DND-41 (cell line): ENCODE measurements at regions not wholly inside any gene's neighbourhood (a gene's known extent, or its start where the extent isn't known, plus 50 kb on each side); places are given as distances from the start of the nearest gene placed in this dataset.

ENCODE experiments used
- ATAC-seq: fragments of 200-7000 bp; cut with Tn5 transposase; 3 replicates; pipeline ENCODE4 v1.9.1; 2021; ENCODE audit warnings: low read depth; ENCODE audit not compliant: insufficient read depth
- DNase-seq: peaks from one replicate; pipeline ENCODE4 v3.0.0-alpha.2; 2020
- H2AFZ ChIP-seq: 2 replicates; pipeline ENCODE4 v1.6.0; 2012; ENCODE audit warnings: low read depth, low read length
- H3K27ac ChIP-seq: 2 replicates; pipeline ENCODE4 v1.5.1; 2012; ENCODE audit warnings: low read length, inconsistent platforms
- H3K27me3 ChIP-seq: fragments of 200-600 bp; sonication (generic); 2 replicates; pipeline ENCODE4 v1.6.0; 2012; ENCODE audit warnings: low read length, mild to moderate bottlenecking, inconsistent platforms; ENCODE audit not compliant: insufficient read depth, poor library complexity
- H3K36me3 ChIP-seq: 2 replicates; pipeline ENCODE4 v1.5.1; 2012; ENCODE audit warnings: low read length, inconsistent platforms; ENCODE audit not compliant: insufficient read depth
- H3K4me1 ChIP-seq: 2 replicates; pipeline ENCODE4 v1.5.1; 2012; ENCODE audit warnings: mild to moderate bottlenecking, low read length; ENCODE audit not compliant: insufficient read depth
- H3K4me2 ChIP-seq: 2 replicates; pipeline ENCODE4 v1.6.0; 2012; ENCODE audit warnings: mild to moderate bottlenecking, moderate library complexity, low read length, inconsistent platforms; ENCODE audit not compliant: insufficient read depth
- H3K4me3 ChIP-seq, 2 experiments: fragments of 200-600 bp in 1 of 2; shearing (Covaris generic) in 1 of 2; 2 replicates each; pipeline ENCODE4 v1.5.1; 2012 to 2016; ENCODE audit warnings: inconsistent platforms in 2 of 2, low read length in 2 of 2, mild to moderate bottlenecking in 2 of 2, low read depth in 1 of 2, moderate library complexity in 1 of 2
- H3K79me2 ChIP-seq: 2 replicates; pipeline ENCODE4 v1.6.0; 2012; ENCODE audit warnings: low read length, inconsistent platforms; ENCODE audit not compliant: insufficient read depth
- H3K9ac ChIP-seq: 2 replicates; pipeline ENCODE4 v1.6.0; 2012; ENCODE audit warnings: low read depth, mild to moderate bottlenecking, inconsistent platforms, low read length, moderate library complexity
- H3K9me3 ChIP-seq: 2 replicates; pipeline ENCODE4 v1.5.1; 2012; ENCODE audit warnings: low read length, moderate library complexity, mild to moderate bottlenecking, inconsistent platforms; ENCODE audit not compliant: insufficient read depth, severe bottlenecking
- H4K20me1 ChIP-seq: 2 replicates; pipeline ENCODE4 v1.6.0; 2012; ENCODE audit warnings: low read length; ENCODE audit not compliant: insufficient read depth
- CTCF ChIP-seq: IDR thresholded peaks from 2 replicates; pipeline ENCODE4 v1.5.1; 2012; ENCODE audit warnings: borderline replicate concordance, low read length, moderate library complexity, mild to moderate bottlenecking; ENCODE audit not compliant: poor library complexity, severe bottlenecking; ENCODE audit errors: extremely low read depth
- EZH2 ChIP-seq: IDR thresholded peaks from 3 replicates; pipeline ENCODE4 v1.6.1; 2012; ENCODE audit warnings: borderline replicate concordance, low read depth, mild to moderate bottlenecking, moderate library complexity, low read length, inconsistent platforms; ENCODE audit not compliant: severe bottlenecking

- Histone ChIP-seq H3K79me2 (no peaks in the 10 kb centered on the region), H3K4me3 (no peak overlapping the region), H3K27me3 (no peaks in the 10 kb centered on the region), H3K27ac (no peak overlapping the region), H2AFZ (no peak overlapping the region), H3K9me3 (no peaks in the 10 kb centered on the region), H3K36me3 (no peaks in the 10 kb centered on the region), H4K20me1 (no peaks in the 10 kb centered on the region), H3K4me1 (no peaks in the 10 kb centered on the region), H3K4me2 (no peak overlapping the region), H3K9ac (no peak overlapping the region)
- TF ChIP-seq CTCF (no peak), EZH2 (no peak)
- DNase-seq (no peak), ATAC-seq (no peak)
These were observed 117.1 kb downstream of the JRKL start for GRCh38 chr11:96506953-96507354.

GRCh38 chr11:96508861-96509260 is 119.0 kb downstream of the JRKL start:
- DNase-seq = no peak
- no peak overlapping the region for H3K4me2 ChIP-seq

GRCh38 chr11:96520939-96521338 is 131.1 kb downstream of the JRKL start:
- DNase-seq (no peak), ATAC-seq (no peak)
- H3K4me2 ChIP-seq = no peak overlapping the region
- H4K20me1 ChIP-seq = no peaks in the 10 kb centered on the region
- H3K36me3 ChIP-seq = no peaks in the 10 kb centered on the region
- no peaks in the 10 kb centered on the region for H3K79me2 ChIP-seq
- H3K4me3 ChIP-seq = no peak overlapping the region
- TF ChIP-seq EZH2 (no peak), CTCF (no peak)
- H2AFZ ChIP-seq = no peak overlapping the region
- H3K9ac ChIP-seq = no peak overlapping the region
- no peak overlapping the region for H3K27ac ChIP-seq
- H3K9me3 ChIP-seq = no peaks in the 10 kb centered on the region
- no peaks in the 10 kb centered on the region for H3K4me1 ChIP-seq
- no peaks in the 10 kb centered on the region for H3K27me3 ChIP-seq

More at GRCh38 chr11:96508861-96509260, 119.0 kb downstream of the JRKL start:
- H3K4me3 ChIP-seq = no peak overlapping the region
- no peaks in the 10 kb centered on the region for H3K36me3 ChIP-seq
- H3K27me3 ChIP-seq = no peaks in the 10 kb centered on the region
- TF ChIP-seq EZH2 (no peak), CTCF (no peak)
- H3K27ac ChIP-seq = no peak overlapping the region
- H3K4me1 ChIP-seq = no peaks in the 10 kb centered on the region
- no peak overlapping the region for H3K9ac ChIP-seq
- H3K79me2 ChIP-seq = no peaks in the 10 kb centered on the region
- no peaks in the 10 kb centered on the region for H4K20me1 ChIP-seq
- H3K9me3 ChIP-seq = no peaks in the 10 kb centered on the region
- no peak overlapping the region for H2AFZ ChIP-seq
- no peak for ATAC-seq

GRCh38 chr11:96523656-96524055 is 133.8 kb downstream of the JRKL start:
- no peaks in the 10 kb centered on the region for H3K79me2 ChIP-seq
- H3K9me3 ChIP-seq = no peaks in the 10 kb centered on the region
- TF ChIP-seq EZH2 (no peak), CTCF (no peak)
- no peaks in the 10 kb centered on the region for H3K27me3 ChIP-seq
- H3K4me1 ChIP-seq = no peaks in the 10 kb centered on the region
- DNase-seq (no peak), ATAC-seq (no peak)
- H3K4me3 ChIP-seq = no peak overlapping the region
- no peak overlapping the region for H3K27ac ChIP-seq
- no peak overlapping the region for H3K9ac ChIP-seq
- no peaks in the 10 kb centered on the region for H4K20me1 ChIP-seq
- H2AFZ ChIP-seq = no peak overlapping the region
- no peak overlapping the region for H3K4me2 ChIP-seq
- no peaks in the 10 kb centered on the region for H3K36me3 ChIP-seq
